PC-3 (cell line): ENCODE measurements at regions not wholly inside any gene's neighbourhood (a gene's known extent, or its start where the extent isn't known, plus 50 kb on each side); places are given as distances from the start of the nearest gene placed in this dataset.

Experiments used
- ATAC-seq: fragments of 200-7000 bp; cut with Tn5 transposase; 2 replicates; pipeline ENCODE4 v1.9.1; 2020; ENCODE audit warnings: mild to moderate bottlenecking, moderate library complexity
- BruUV-seq: library from RNA; stranded (reverse); fragments of 400-500 nt; replicated peaks from 2 replicates; lab custom pipeline; 2021; lab: Mats Ljungman, UMichigan
- CTCF ChIA-PET: fragments of 300-600 bp; sonication (Branson Sonifier 250); formaldehyde crosslinking; loops from one replicate; lab custom pipeline; 2022; ENCODE audit warnings: antibody characterized with exemption; lab: Charles Lee
- POLR2A ChIA-PET: fragments of 300-600 bp; sonication (Branson Sonifier 250); formaldehyde crosslinking; loops from one replicate; lab custom pipeline; 2022; ENCODE audit warnings: antibody characterized with exemption; ENCODE audit not compliant: unreplicated experiment; lab: Charles Lee
- DNase-seq: peaks from one replicate; pipeline ENCODE4 v3.0.0-alpha.2; 2015
- H2AFZ ChIP-seq: fragments of 300-600 bp; sonication (generic); 2 replicates; pipeline ENCODE4 v1.6.0; 2016; ENCODE audit warnings: antibody characterized with exemption, low read length
- H3F3A ChIP-seq: fragments of 300-600 bp; sonication (generic); one replicate; pipeline ENCODE4 v1.6.0; 2017; ENCODE audit warnings: antibody characterized with exemption, low read length, control low read depth, mild to moderate bottlenecking; ENCODE audit not compliant: unreplicated experiment
- H3K27ac ChIP-seq: fragments of 300-600 bp; sonication (generic); 2 replicates; pipeline ENCODE4 v1.5.1; 2016; ENCODE audit warnings: mild to moderate bottlenecking, low read length
- H3K27me3 ChIP-seq: fragments of 300-600 bp; sonication (generic); 2 replicates; pipeline ENCODE4 v1.6.1; 2016; ENCODE audit warnings: low read length, mixed read lengths
- H3K36me3 ChIP-seq: fragments of 300-600 bp; sonication (generic); 2 replicates; pipeline ENCODE4 v1.6.1; 2016; ENCODE audit warnings: low read depth, mixed run types, low read length, mixed read lengths
- H3K4me1 ChIP-seq: fragments of 300-600 bp; sonication (generic); 2 replicates; pipeline ENCODE4 v1.5.1; 2016; ENCODE audit warnings: low read length; ENCODE audit not compliant: insufficient read depth
- H3K4me2 ChIP-seq: fragments of 300-600 bp; sonication (generic); 2 replicates; pipeline ENCODE4 v1.6.0; 2016; ENCODE audit warnings: low read length
- H3K4me3 ChIP-seq: fragments of 300-600 bp; sonication (generic); 2 replicates; pipeline ENCODE4 v1.5.1; 2016; ENCODE audit warnings: mild to moderate bottlenecking, low read length, mixed read lengths
- H3K79me2 ChIP-seq: fragments of 300-600 bp; sonication (generic); 2 replicates; pipeline ENCODE4 v1.6.1; 2017; ENCODE audit warnings: low read length, mixed read lengths
- H3K9ac ChIP-seq: fragments of 300-600 bp; sonication (generic); 2 replicates; pipeline ENCODE4 v1.6.0; 2016; ENCODE audit warnings: mild to moderate bottlenecking, low read length
- H3K9me2 ChIP-seq: fragments of 300-600 bp; sonication (generic); replicated peaks from 2 replicates; pipeline ENCODE4 v1.6.1; 2016; ENCODE audit warnings: mixed run types, low read length, mixed read lengths
- H3K9me3 ChIP-seq: fragments of 300-600 bp; sonication (generic); 2 replicates; pipeline ENCODE4 v1.6.1; 2016; ENCODE audit warnings: low read length, mixed read lengths
- H4K20me1 ChIP-seq: fragments of 300-600 bp; sonication (generic); 2 replicates; pipeline ENCODE4 v1.6.1; 2016; ENCODE audit warnings: low read length, mixed read lengths
- EZH2 ChIP-seq: fragments of 300-600 bp; sonication (generic); IDR thresholded peaks from one replicate; pipeline ENCODE4 v1.6.1; 2017; ENCODE audit warnings: antibody characterized with exemption, mild to moderate bottlenecking, low read length; ENCODE audit not compliant: unreplicated experiment
- EZH2phosphoT487 ChIP-seq: fragments of 300-600 bp; sonication (generic); IDR thresholded peaks from 2 replicates; pipeline ENCODE4 v1.6.1; 2018; ENCODE audit warnings: mild to moderate bottlenecking, antibody characterized with exemption, low read length, borderline replicate concordance
- intact Hi-C: fragments of 100-400 bp; cut with micrococcal nuclease; formaldehyde crosslinking; loops from 2 replicates; pipeline ENCODE4 v1.9.0; 2023
- TF ChIP-seq, protein P1 (sequence below): fragments of 300-600 bp; sonication (generic); conservative IDR thresholded peaks from 2 replicates; pipeline ENCODE4 v1.5.1; 2017; ENCODE audit warnings: antibody characterized with exemption, low read depth, mild to moderate bottlenecking, low read length

DNA sequence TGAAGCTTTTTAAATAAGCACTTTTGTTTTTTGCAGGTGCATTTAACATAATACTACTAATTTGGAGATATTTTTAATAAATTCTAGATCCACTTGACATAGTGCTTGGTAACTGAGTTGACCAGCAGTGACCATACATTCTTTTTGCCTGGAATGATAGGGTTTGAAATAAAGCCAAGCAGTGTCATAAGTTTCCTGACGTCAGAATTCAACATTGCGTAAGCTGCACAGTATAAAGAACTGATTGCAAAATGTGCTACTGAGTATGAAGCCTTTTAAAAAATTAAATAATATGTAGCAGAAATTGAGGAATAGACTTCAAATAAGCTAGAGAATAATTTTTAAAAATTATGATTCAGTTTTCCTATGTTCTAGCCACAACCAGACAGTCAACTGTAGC lies 454.6 kb upstream of the ARPP21 start:
- Histone ChIP-seq H3K4me1 (no peaks in the 10 kb centered on the region), H3K9ac (no peak overlapping the region), H3K9me3 (peaks cover 32% of the 10 kb centered on the region), H2AFZ (no peak overlapping the region), H3K36me3 (no peaks in the 10 kb centered on the region), H3K4me2 (no peak overlapping the region), H3K4me3 (no peak overlapping the region), H3K79me2 (no peaks in the 10 kb centered on the region), H3K9me2 (no peaks in the 10 kb centered on the region), H3K27ac (no peak overlapping the region), H3F3A (no peaks in the 10 kb centered on the region), H4K20me1 (no peaks in the 10 kb centered on the region), H3K27me3 (no peaks in the 10 kb centered on the region)
- TF ChIP-seq, protein P1, sequence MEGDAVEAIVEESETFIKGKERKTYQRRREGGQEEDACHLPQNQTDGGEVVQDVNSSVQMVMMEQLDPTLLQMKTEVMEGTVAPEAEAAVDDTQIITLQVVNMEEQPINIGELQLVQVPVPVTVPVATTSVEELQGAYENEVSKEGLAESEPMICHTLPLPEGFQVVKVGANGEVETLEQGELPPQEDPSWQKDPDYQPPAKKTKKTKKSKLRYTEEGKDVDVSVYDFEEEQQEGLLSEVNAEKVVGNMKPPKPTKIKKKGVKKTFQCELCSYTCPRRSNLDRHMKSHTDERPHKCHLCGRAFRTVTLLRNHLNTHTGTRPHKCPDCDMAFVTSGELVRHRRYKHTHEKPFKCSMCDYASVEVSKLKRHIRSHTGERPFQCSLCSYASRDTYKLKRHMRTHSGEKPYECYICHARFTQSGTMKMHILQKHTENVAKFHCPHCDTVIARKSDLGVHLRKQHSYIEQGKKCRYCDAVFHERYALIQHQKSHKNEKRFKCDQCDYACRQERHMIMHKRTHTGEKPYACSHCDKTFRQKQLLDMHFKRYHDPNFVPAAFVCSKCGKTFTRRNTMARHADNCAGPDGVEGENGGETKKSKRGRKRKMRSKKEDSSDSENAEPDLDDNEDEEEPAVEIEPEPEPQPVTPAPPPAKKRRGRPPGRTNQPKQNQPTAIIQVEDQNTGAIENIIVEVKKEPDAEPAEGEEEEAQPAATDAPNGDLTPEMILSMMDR = no peak
- TF ChIP-seq EZH2 (no peak), EZH2phosphoT487 (no peak)
- intact Hi-C loops = no loop called here
- CTCF ChIA-PET = no interaction called here
- POLR2A ChIA-PET = no interaction called here
- ATAC-seq = no peak
- no peak for DNase-seq
- no TSS peak for BruUV-seq

DNA sequence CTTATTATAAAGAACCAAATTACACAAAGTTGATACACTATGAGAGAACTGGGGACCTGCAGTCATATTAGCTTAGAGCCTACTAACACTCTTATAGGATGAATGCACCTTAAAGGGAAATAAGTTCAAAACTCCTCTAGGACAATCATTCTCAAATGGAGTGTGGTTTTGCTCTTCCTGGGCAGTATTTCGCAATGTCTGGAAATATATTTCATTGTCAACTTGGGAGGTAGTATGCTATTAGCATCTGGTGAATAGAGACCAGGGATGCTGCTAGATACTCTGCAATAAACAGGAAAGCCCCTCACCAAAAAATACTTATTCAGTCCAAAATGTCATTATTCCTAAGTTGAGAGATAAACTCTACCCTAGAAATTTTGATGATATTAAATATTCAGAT lies 451.4 kb upstream of the ARPP21 start:
- Histone ChIP-seq H3K4me2 (no peak overlapping the region), H3K4me3 (no peak overlapping the region), H3K36me3 (no peaks in the 10 kb centered on the region), H4K20me1 (no peaks in the 10 kb centered on the region), H3K27ac (no peak overlapping the region), H3K9ac (no peak overlapping the region), H3K9me2 (no peaks in the 10 kb centered on the region), H3K79me2 (no peaks in the 10 kb centered on the region), H3F3A (no peaks in the 10 kb centered on the region), H3K4me1 (no peaks in the 10 kb centered on the region), H3K27me3 (no peaks in the 10 kb centered on the region), H3K9me3 (0 out of 2 replicates have a peak, but pooled peaks cover 25% of the 10 kb centered on the region), H2AFZ (no peak overlapping the region)
- ATAC-seq (no peak), DNase-seq (no peak)
- TF ChIP-seq, protein P1 = no peak
- TF ChIP-seq EZH2phosphoT487 (no peak), EZH2 (no peak)
- intact Hi-C loops = no loop called here
- CTCF ChIA-PET = no interaction called here
- BruUV-seq = no TSS peak
- POLR2A ChIA-PET = no interaction called here

- Histone ChIP-seq H3F3A (no peaks in the 10 kb centered on the region), H3K4me1 (no peaks in the 10 kb centered on the region), H3K79me2 (no peaks in the 10 kb centered on the region), H4K20me1 (no peaks in the 10 kb centered on the region), H3K27ac (no peak overlapping the region), H2AFZ (no peak overlapping the region), H3K9me3 (0 out of 2 replicates have a peak, but pooled peaks cover 12% of the 10 kb centered on the region), H3K9me2 (no peaks in the 10 kb centered on the region), H3K4me3 (no peak overlapping the region), H3K9ac (no peak overlapping the region), H3K4me2 (no peak overlapping the region), H3K36me3 (no peaks in the 10 kb centered on the region), H3K27me3 (no peaks in the 10 kb centered on the region)
- DNase-seq = no peak
- intact Hi-C loops = no loop called here
- ATAC-seq = no peak
- POLR2A ChIA-PET = no interaction called here
- no TSS peak for BruUV-seq
- CTCF ChIA-PET = no interaction called here
- TF ChIP-seq, protein P1 = no peak
- TF ChIP-seq EZH2 = no peak
- no peak for TF ChIP-seq EZH2phosphoT487
These were observed 444.7 kb upstream of the ARPP21 start for GRCh38 chr3:35194666-35195065.
